ENCODE measurements at regions not wholly inside any gene's neighbourhood (a gene's known extent, or its start where the extent isn't known, plus 50 kb on each side); places are given as distances from the start of the nearest gene placed in this dataset.

- ATAC-seq (peak; percentile 74), DNase-seq (peak in 1 of 3 donors; percentile 47)
- no peak for TF ChIP-seq CTCF (IDR thresholded peaks at IDR 0.05)
- H3K4me1 ChIP-seq (ENCODE audit: low read depth) = peaks cover 39% of the 10 kb centered on the region
- H3K36me3 ChIP-seq (ENCODE audit: low read depth) = no peaks in the 10 kb centered on the region
- intact Hi-C loops (cut with DNase I, micrococcal nuclease) = no loop called here
- H3K4me3 ChIP-seq = no peak overlapping the region
- H3K9me3 ChIP-seq = no peaks in the 10 kb centered on the region
Measured at GRCh38 chr3:193847402-193847801, 254.4 kb downstream of the OPA1 start.

GRCh38 chr3:193848547-193848946 lies 255.5 kb downstream of the OPA1 start:
- no peak overlapping the region for H3K4me3 ChIP-seq
- H3K36me3 ChIP-seq (ENCODE audit: low read depth) = no peaks in the 10 kb centered on the region
- no peak for ATAC-seq
- peaks cover 43% of the 10 kb centered on the region for H3K4me1 ChIP-seq (ENCODE audit: low read depth)
- intact Hi-C loops (cut with DNase I, micrococcal nuclease) = no loop called here
- H3K9me3 ChIP-seq = no peaks in the 10 kb centered on the region
- DNase-seq = no peak
- TF ChIP-seq CTCF (IDR thresholded peaks at IDR 0.05) = no peak

- no peak for TF ChIP-seq CTCF (IDR thresholded peaks at IDR 0.05)
- DNase-seq (no peak), ATAC-seq (no peak)
- H3K9me3 ChIP-seq = no peaks in the 10 kb centered on the region
- H3K4me3 ChIP-seq = no peak overlapping the region
- no peaks in the 10 kb centered on the region for H3K36me3 ChIP-seq (ENCODE audit: low read depth)
- H3K4me1 ChIP-seq (ENCODE audit: low read depth) = peaks cover 45% of the 10 kb centered on the region
- intact Hi-C loops (cut with DNase I, micrococcal nuclease) = no loop called here
Measured at GRCh38 chr3:193850084-193850619, 257.1 kb downstream of the OPA1 start.

GRCh38 chr3:193851428-193851847 lies 258.4 kb downstream of the OPA1 start:
- intact Hi-C loops (cut with DNase I, micrococcal nuclease) = no loop called here
- TF ChIP-seq CTCF (IDR thresholded peaks at IDR 0.05) = no peak
- ATAC-seq (no peak), DNase-seq (no peak)
- Histone ChIP-seq H3K36me3 (ENCODE audit: low read depth) (no peaks in the 10 kb centered on the region), H3K4me1 (ENCODE audit: low read depth) (peaks cover 35% of the 10 kb centered on the region), H3K9me3 (no peaks in the 10 kb centered on the region), H3K4me3 (no peak overlapping the region)

GRCh38 chr3:193851941-193852674 lies 259.1 kb downstream of the OPA1 start:
- intact Hi-C loops (cut with DNase I, micrococcal nuclease) = no loop called here
- H3K36me3 ChIP-seq (ENCODE audit: low read depth) = no peaks in the 10 kb centered on the region
- H3K4me1 ChIP-seq (ENCODE audit: low read depth) = peaks cover 32% of the 10 kb centered on the region
- H3K9me3 ChIP-seq = no peaks in the 10 kb centered on the region
- no peak for TF ChIP-seq CTCF (IDR thresholded peaks at IDR 0.05)
- ATAC-seq (peak; percentile 8), DNase-seq (peak in 1 of 3 donors; percentile 52)
- no peak overlapping the region for H3K4me3 ChIP-seq
